Nucleus accumbens (tissue), 56 donors: ENCODE measurements at regions not wholly inside any gene's neighbourhood (a gene's known extent, or its start where the extent isn't known, plus 50 kb on each side); places are given as distances from the start of the nearest gene placed in this dataset.

Experiments used
- DNase-seq, 56 donors: peaks; one replicate each; lab custom pipeline; 2025; lab: John Stamatoyannopoulos, UW

DNA sequence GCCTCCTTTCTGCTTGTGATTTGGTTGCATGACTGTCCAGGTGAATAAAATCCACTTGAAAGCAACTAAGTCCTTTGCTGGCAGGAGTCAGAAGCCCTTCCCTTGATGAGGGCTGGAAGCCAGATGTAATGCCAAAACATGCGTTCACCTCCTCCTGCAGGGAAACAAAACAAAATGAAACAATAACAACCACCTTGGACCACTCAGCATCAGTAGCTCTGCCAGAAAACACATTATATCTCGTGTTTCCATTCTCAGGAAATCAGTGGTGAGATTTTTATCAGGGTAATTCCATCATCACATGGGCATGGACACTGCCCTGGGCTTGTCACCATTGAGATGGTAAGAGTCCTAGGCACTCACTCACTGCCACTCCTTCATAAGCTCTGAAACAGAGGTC is 350.3 kb upstream of the ACTBL2 start:
- no peak for DNase-seq

- no peak for DNase-seq
Measured at GRCh38 chr5:57831932-57832331, 349.3 kb upstream of the ACTBL2 start.

DNA sequence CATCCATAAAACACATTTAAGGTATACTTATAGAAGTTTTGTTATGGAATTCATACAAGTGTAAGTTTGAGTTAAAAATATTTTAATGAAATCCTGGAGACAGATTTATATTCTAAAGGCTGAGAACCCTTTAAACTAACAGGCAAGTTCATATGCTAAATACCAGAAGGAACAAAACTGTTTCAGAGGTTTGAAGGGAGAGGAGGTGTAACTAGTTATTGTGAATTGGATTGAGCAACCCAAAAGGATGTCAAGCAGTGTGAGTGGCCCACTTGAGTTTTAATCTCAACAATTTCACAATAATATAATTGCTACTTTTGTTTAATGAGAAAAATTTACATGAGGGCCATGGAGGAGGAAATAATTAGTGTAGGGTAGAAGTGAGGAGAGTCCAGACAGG is 348.5 kb upstream of the ACTBL2 start:
- no peak for DNase-seq

DNA sequence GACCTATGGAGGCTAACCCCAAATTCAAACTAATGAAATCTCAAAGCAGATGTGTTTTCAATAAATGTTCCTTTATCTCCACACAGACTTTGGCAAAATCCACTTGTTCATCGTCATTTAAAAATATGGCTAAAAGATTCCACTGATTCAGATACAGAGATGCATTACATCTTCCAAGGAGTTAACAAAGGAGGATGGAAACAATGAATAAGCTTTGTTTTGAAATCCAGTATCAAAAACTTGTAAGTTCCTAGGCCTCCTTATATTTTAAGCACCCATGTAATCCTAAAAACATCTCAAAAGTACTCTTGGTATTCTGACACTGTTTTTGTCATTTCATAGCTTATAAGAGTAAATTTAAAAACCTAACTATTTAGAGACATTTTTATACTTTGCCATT is 345.6 kb upstream of the ACTBL2 start:
- no peak for DNase-seq

- DNase-seq: no peak
Measured at GRCh38 chr5:57825031-57825686, 342.5 kb upstream of the ACTBL2 start.

DNA sequence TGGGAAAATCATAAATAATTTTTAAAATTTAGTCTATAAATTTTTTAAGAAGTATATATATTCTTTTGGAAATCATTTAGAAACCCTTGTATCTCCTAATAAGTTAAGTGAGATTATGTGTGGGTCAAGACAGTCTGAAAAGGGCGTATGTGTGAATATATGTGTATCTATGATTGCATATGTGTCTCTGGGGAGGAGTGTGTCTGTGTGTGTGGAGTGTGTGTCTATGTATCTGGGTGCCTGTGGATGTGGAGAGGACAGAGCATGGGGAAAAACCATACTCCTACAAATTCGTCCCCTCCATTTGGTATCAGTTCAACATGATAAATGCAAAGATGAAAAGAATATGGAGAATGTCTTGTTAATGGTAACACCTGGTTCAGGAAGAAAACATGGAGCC is 342.0 kb upstream of the ACTBL2 start:
- no peak for DNase-seq

GRCh38 chr5:57824047-57824446 is 341.4 kb upstream of the ACTBL2 start:
- DNase-seq: no peak

DNA sequence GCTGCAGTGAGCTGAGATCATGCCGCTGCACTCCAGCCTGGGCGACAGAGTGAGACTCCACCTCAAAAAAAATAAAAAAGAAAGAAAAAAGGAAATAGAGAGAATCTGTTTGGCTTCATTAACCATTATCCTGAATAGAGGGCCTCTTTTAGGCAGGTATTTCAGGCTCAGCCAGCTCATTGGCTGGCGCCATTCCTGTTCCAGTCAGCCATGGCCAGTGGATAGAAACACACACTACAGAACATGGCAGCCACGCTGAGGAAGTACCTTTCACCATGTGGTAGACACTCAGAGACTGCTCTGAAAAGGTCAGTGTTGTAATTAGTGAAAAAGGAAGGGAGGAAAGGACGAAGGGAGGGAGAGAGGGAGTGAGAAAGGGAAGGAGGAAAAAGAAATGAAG is 340.0 kb upstream of the ACTBL2 start:
- no peak for DNase-seq

- no peak for DNase-seq
Measured at GRCh38 chr5:57818397-57818796, 335.8 kb upstream of the ACTBL2 start.

DNA sequence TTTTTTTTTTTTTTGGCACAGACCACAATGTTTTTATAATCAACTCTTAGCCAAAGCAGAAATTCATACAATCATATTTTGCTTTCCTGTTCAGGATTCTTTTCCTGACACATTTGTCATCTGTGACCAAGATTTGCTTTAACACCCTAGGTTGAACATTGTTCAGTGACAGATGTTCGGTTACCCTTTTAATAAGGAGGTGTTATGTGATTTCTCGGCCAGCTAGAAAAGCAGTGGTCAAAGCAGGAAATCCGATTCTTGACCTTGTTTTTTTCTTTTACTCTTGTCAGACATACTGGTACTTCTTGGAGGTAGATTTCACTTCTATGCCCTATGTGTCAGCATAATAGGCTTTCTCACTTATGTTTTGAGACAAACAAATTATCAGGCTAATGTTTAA is 335.3 kb upstream of the ACTBL2 start:
- DNase-seq: no peak

DNA sequence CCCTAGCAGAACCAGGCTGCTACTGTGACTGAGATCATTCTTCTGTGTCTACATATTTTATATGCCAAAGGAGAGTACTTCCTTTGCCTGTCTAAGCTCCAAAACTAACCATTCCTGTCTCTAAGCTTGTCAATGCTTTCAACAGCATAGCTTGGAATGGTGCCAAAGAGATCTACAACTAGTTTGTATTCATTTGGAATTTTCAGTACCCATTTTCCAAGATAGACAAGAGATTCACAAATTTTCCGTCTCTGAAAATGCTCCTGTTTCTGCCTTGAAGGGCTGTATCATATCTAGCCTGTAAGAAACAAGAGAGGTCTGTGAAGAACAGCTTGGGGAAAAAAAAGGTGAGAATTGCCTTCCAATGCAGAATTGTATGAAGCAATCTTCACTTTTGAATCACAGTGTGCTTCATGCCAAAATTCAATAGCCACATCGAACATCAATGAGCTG is 334.4 kb upstream of the ACTBL2 start:
- no peak for DNase-seq

DNA sequence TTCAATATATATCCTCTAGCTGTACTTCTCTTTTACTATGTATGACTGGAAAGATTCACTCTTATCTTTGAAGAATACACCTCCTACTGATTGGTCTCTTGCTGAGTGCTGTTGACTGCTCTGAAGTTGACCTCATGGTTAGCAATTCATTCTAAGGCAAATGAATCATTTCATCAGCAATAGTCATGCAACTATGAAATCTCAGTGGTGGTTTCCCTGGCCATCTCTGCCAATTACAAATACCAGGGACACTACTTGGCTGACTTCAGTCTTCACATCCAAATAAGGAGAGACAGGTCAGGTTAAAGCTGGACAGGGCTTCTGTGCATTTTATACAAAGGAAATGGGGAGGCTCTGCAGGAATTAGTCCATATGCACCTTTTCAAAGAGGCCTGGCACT is 333.5 kb upstream of the ACTBL2 start:
- no peak for DNase-seq

DNA sequence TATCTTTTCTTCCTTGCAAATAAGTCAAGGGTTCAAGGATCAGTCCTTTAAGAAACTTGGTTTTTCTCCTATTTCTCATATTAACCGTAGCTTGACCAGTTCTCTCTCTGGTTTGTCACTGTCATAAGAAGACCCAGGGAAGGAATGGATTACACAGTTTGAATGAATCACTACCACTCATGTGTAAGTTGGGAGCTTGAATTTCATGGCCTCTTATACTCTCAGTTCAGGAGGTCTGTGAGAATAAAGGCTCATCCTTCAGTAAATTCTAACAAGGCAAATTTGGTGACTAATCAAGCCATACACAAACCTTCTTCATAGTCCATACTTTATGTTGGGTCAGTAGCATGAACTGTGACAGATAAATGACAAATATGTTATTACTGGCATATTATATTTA is 323.1 kb upstream of the ACTBL2 start:
- DNase-seq: no peak

GRCh38 chr5:57805170-57805569 is 322.6 kb upstream of the ACTBL2 start:
- no peak for DNase-seq

DNA sequence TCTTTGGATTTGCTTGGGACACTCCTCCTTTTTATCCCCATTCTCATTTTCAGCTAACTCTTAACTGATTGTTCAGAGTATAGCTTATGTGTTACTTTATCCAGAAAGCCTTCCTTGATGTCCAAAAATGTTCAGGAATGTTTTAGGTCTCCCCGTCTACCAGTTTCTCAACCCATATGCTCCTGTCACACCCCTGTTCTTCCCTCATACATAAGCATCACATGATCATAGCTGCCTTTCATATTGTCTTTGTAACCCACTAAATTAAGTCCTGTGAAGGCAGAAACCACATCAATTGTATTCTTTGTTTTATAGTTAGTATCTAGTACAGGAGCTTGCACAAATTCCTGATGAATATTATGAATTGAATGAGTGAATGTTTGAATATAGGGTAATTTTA is 321.9 kb upstream of the ACTBL2 start:
- DNase-seq: no peak

- DNase-seq: no peak
Measured at GRCh38 chr5:57804007-57804444, 321.4 kb upstream of the ACTBL2 start.

DNA sequence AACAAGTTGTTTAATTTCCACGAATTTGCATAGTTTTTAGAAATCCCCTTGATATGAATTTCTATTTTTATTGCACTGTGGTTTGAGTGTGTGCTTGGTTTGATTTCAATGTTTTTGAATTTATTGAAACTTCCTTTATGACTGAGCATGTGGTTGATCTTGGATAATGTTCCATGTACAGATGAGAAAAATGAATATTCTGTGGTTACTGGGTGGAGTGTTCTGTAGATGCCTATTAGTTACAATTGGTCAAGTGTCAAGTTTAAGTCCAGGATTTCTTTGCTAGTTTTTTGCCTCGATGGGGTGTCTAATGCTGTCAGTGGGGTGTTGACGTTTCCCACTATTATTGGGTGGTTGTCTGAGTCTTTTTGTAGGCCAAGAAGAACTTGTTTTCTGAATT is 319.5 kb upstream of the ACTBL2 start:
- DNase-seq: no peak

DNA sequence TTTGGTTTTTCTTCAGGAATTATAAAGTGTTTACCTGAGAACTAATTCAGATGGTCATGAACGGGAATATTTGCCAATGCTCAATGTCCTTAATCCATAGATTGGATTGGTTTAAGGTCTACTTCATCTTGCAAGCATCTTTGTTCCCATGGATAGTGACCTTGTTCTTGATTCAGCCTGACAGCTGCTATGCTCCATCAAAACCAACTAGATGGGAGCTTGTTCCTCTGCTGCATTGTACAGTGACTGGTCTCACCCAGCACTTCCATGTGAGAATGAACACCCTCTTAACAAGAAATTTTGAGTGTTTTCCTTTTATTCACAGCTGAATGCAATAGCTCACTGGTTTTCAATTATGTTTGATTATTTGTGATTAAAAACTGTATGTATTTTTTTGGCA is 312.6 kb upstream of the ACTBL2 start:
- no peak for DNase-seq

DNA sequence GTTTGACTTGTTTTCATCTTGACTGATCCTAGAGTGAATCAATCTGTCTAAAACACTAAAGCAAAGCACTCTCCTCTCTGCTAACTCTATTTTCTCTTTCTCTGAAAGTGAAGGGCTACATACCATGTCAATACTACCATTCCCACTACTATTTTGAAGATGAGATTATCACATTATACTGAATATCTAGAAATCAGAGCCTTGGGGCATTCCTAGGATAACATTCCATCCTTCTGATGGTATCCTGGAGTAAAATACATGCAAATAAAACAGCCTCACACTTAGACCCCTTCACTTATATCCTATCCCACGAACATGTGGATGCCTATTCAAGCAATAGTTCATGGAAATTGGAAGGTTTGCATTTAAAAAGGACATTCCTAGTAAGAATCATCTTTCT is 309.3 kb upstream of the ACTBL2 start:
- no peak for DNase-seq

DNA sequence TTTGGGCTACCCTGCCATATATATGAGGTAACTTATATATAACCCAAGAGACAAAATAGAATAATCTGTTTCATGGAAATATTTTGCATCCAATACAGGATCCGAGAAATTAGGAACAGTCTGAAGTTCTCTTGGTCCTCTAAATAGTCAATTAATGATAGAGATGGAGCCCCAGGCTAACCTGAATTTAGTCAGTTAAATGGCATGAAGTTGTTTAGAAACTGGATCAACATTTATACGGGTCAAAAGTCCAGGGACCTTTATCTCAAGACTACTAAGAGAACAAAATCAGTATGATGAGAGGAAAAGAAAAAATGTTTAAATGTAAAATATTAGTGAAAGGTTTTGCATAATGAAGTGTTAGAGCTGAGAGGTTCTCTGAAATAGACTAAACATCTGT is 303.3 kb upstream of the ACTBL2 start:
- no peak for DNase-seq

- DNase-seq: no peak
Measured at GRCh38 chr5:57784121-57784520, 301.5 kb upstream of the ACTBL2 start.

GRCh38 chr5:57783693-57784092 is 301.1 kb upstream of the ACTBL2 start:
- no peak for DNase-seq

DNA sequence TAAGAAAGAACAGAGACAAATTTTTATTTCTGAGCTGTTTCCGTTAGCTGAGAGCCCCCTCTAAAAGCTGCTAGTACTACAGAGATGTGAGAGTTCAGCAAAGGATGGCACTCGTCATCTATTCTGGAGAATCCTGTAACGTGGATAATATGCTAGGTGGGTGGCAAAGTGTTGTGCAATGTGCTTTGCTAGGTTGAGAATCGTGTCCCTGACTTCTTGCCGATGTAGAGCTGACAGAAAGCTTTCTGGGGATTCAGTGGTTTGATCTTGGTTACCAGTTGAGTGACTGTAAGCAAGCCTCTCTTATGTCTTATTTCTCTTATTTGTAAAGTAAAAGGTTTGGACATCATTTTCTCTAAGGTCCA is 298.3 kb upstream of the ACTBL2 start:
- peak in 9 of 56 donors; percentile 2 to 42 (median 29) for DNase-seq
